ENCODE measurements at regions not wholly inside any gene's neighbourhood (a gene's known extent, or its start where the extent isn't known, plus 50 kb on each side); places are given as distances from the start of the nearest gene placed in this dataset.

- DNase-seq (ENCODE audit: low read depth), result no peak
Observed at GRCh38 chr10:121032460-121032859, 181.3 kb downstream of the WDR11 start.

DNA sequence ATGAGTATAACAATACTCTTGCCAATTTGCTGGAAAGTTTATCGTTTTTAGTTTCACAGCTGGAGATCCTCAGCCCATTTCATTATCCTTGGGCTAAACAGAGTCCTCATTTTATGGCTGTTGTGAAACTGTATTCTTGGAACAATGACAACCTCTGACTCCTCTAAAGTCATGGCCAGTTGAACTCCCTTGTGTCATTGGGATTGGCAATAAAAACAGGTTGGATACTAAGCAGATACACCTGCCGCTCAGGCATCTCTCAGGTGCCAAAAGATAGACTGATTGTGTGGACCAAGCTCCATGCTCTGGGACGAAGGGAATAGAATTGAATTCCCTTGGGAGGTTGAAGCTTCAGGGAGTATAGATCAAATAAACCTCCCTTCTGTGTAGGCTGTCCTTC is 182.2 kb downstream of the WDR11 start:
- no peak for DNase-seq (ENCODE audit: low read depth)

GRCh38 chr10:121036431-121036830 is 185.3 kb downstream of the WDR11 start:
- DNase-seq (ENCODE audit: low read depth), result no peak

- DNase-seq (ENCODE audit: low read depth), result no peak
Observed at GRCh38 chr10:121041499-121041898, 190.3 kb downstream of the WDR11 start.

DNA sequence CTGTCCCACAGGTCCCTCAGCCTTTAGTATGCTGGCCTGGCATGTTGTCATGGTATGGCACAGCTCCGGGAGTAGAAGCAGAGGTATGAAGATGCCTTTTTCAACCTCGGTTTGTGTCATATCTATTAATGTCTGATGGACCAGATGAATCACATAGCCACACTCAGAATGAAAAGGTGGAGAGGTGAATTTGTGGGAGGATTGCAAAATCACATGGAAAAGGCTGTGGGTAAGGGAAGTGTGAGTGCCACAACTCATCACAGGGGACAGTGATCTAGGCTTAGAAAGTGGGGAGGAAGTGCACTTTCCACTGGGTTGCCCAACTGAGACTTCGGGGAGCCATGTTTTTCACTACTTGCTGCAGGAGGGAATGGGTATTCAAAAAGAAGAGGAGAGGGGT is 190.7 kb downstream of the WDR11 start:
- DNase-seq (ENCODE audit: low read depth), result no peak

GRCh38 chr10:121042342-121042741 is 191.2 kb downstream of the WDR11 start:
- no peak for DNase-seq (ENCODE audit: low read depth)

DNA sequence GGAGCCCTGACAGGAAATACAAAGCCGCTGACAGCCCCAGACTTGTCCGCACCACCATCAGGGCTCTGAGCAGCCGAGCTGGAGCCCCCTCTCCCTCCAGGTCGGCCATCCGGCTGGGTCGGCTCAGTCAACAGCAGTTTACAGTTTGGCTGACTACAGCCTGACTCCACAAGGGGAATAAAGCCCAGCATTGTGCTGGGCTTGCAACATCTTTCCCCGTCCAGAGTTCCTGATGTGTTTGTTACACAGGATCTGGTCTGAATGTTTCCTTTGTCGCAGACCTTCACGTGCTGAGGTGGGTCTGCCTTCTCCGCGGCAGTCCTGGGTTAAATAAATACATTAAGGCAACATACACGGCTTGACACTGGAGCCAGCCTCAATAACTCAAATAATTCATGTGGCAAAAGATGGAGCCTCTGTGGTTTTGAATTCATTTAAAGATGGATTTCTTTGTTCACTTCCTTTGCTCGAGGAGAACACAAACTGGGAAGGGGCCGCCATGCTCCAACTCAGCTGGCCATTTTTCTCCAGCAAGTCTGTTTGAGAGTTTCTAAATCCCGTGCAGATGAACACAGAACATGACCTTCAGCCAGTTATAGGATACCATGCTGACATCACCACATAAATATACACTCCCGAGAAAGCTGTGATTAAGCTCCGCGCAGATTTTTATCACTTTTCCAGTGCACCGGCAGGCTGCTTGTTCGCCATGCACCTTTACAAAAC is 192.1 kb downstream of the WDR11 start:
- no peak for DNase-seq (ENCODE audit: low read depth)

- no peak for DNase-seq (ENCODE audit: low read depth)
Observed at GRCh38 chr10:121048749-121049148, 197.6 kb downstream of the WDR11 start.

DNA sequence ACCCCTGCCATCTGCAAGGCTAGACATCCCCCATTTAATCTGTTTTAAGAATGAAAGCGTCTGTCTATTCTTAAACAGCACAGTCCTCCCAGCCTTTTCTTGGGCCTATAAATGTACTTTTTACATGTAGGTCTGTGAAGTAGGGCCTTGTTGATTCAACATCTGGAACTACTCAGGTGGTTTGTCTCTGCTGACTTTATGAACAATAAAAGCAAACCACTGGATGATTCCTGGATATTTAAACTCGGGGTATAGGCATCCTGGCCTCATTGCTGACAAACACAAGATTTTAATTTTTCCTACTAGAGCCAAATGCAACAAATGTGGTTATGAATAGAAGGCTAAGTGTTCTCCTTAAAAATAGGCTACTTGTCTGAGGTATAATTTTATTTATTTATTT is 198.3 kb downstream of the WDR11 start:
- DNase-seq (ENCODE audit: low read depth), result no peak

- no peak for DNase-seq (ENCODE audit: low read depth)
Observed at GRCh38 chr10:121049923-121050322, 198.8 kb downstream of the WDR11 start.

DNA sequence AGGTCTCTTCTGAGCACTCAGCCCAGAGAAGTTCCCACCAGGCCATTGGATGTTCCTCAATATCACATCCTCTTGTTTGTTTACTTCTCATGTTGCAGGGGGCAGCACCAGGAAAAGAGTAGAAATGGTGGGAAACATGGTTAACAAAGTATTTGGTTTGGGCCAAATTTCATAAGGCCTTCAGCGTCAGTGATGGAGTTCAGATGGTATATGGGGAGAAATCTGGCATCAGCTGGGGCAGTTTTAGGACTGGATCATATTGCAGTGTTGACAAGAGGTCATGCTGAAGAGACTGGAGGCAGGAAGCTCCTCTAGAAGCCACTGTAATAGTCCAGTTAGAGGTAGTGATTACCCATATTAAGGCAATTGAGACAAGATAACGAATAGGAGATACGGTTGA is 200.0 kb downstream of the WDR11 start:
- no peak for DNase-seq (ENCODE audit: low read depth)

DNA sequence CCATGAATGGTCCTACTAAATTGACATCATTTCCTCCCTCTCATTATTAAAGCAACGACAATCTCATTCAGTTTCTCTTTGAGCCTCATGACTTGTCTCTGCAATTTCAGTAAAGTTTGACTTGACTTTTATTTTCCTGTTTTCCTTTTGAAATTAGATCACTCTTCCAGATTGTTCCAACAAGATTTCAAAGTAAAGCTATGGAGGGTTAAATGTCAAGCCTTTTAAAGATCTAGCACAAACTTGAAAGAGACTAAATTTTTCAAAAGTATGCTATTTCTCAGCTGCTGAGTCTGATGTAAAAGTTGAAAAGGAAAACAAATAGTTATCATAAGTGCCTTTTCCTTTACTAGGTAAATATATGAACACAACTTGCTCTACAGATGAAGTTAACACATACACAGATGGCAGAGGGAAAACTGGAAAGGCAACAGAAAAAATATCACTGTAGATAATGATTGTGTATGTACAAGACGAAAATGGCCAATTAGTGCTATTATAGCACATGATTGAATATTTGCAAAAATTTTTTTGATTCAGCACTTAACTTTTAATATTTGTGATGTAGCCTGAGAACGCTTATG is 200.6 kb downstream of the WDR11 start:
- DNase-seq (ENCODE audit: low read depth), result no peak

DNA sequence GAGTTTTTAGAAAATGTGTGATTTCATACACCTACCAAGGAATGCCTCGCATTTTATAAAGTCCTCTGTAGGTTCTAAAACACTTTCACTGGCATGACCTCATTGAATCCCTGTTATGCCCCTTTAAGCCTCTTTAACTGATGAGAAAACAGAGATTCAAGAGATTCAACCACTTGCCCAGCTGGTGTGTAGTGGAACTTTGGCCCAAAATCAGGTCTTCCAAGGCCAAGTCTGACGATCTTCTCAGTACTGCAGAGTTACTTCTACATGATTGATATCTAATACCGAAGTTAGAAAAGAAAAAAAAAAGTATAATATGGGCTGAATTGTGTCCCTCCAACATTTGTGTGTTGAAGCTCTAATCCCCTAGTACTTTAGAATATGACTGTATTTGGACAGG is 202.0 kb downstream of the WDR11 start:
- no peak for DNase-seq (ENCODE audit: low read depth)

DNA sequence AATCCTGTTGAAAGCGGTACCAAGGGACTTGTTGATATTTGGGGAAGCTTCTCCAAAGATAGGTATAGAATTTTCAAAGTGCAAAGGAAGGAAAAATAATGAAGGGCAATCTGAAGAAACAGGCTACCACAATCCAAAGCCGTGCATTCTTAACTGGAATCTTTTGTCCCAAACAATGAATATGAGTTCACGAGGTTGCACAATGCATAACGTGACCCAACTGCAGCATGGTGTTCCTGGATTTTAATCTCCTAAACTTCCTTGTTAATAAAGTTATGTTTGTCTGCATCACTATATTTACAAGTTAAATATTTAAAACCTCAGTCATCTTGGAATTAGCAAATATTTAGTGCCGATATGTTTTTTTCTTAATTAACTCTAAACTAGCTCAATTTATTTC is 203.7 kb downstream of the WDR11 start:
- no peak for DNase-seq (ENCODE audit: low read depth)

GRCh38 chr10:121057269-121057668 is 206.1 kb downstream of the WDR11 start:
- no peak for DNase-seq (ENCODE audit: low read depth)

GRCh38 chr10:121058082-121058481 is 206.9 kb downstream of the WDR11 start:
- no peak for DNase-seq (ENCODE audit: low read depth)

- DNase-seq (ENCODE audit: low read depth), result no peak
Observed at GRCh38 chr10:121059351-121059750, 208.2 kb downstream of the WDR11 start.

DNA sequence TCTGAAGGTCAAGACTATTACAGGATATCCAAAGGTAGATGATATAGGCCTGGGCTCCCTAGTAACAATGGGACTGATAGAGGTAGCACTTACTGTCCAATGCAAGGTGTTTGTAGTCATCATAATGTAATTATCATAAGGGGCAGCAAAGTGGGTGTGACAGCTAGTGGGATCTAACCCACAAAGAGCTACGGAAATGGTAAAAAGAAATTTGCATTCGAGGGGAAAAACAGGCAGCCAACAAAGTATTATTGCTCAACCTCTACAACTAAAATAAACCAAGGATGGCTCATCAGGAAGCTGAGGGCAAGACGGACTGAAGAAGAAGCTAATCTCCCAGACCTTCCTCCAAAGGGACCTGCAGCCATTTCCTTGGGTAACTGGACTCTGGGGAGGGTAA is 211.0 kb downstream of the WDR11 start:
- no peak for DNase-seq (ENCODE audit: low read depth)

- DNase-seq (ENCODE audit: low read depth), result no peak
Observed at GRCh38 chr10:121063744-121064143, 212.6 kb downstream of the WDR11 start.

DNA sequence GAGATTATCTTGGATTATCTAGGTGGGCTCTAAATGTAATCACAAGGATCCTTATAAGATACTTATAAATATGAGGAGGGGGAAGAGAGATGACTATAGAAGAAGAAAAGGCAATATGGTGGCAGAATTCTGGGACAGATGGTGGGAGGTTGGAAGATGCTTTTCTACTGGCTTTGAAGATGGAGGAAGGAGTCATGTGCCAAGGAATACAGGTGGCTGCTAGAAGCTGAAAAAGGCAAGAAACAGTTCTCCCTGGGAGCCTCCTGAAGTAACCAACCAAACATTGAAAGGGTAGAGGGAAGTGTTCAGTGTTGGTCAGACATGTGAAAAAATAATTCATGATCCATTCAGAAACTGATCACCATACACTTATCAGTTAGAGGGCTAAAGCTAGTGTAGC is 213.3 kb downstream of the WDR11 start:
- no peak for DNase-seq (ENCODE audit: low read depth)

DNA sequence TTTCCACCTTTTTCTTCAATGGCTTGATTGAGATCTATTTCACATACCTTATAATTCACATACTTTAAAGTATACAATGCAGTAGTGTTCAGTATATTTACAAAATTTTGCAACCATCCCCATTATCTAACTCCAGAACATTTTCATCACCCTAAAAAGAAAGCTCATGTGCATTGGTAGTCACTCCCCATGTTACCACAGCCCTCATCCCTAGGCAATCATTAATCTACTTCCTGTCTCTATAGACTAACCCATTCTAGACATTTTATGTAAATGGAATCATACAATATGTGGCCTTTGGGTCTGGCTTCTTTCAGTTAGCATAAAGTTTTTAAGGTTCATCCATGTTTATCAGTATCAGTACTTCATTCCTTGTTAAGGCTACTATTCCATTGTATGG is 214.2 kb downstream of the WDR11 start:
- no peak for DNase-seq (ENCODE audit: low read depth)

DNA sequence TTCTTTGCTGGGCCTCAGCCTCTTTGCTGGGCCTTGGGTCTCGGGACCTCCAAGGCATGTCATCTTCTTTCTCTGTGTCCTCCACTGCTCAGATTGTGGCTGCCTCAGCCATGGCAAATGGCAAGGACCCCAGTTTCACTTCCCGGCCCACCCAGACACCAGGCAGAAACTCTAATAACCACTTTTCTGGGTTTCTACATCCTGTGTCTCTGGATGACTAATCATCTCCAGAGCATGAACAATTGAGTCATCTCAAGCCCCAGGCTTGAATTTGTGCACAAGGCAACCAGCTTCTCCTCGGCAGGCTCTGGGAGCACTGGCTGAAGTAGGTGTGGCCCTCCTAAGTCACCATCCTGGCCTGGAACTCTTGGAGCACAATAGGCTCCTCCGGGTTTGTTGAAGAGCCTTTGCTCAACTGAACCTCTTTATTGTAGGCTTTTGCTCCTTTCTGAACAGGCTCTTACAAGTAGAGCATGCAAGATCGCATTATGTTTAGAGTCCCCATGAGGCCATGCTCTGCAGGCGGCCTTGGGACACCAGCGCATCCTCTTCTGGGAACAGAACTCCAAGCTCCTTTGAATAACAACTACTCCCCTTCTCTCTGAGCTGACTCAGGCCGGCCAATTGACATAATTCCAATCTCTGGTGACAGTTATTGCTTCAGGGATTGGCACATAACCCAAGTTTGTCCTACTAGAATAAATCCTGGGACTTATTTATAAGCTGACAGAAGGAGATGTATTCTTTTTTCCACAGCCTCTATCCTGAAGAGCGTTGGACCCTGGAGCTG is 218.1 kb downstream of the WDR11 start:
- no peak for DNase-seq (ENCODE audit: low read depth)

Data from non-pigmented ciliary epithelial cell (primary cell).